Fibroblast of pulmonary artery (primary cell): ENCODE measurements at regions not wholly inside any gene's neighbourhood (a gene's known extent, or its start where the extent isn't known, plus 50 kb on each side); places are given as distances from the start of the nearest gene placed in this dataset.
"Not testable (repeated sequence)": the region's sequence is repeated elsewhere in the genome, so short reads cannot be mapped to it uniquely, and the experiment has no call there.

Source experiments
- DNase-seq: peaks from one replicate; pipeline ENCODE4 v3.0.0-alpha.2; 2010; ENCODE audit warnings: low read depth
- H3K4me3 ChIP-seq: replicated peaks from 2 replicates; pipeline ENCODE4 v1.5.1; 2011; ENCODE audit warnings: low read depth, mild to moderate bottlenecking, control low read depth, low read length, moderate library complexity
- TF ChIP-seq, protein P1 (sequence below): IDR thresholded peaks from 2 replicates; pipeline ENCODE4 v1.5.1; 2011; ENCODE audit warnings: mild to moderate bottlenecking, control low read depth, low read length, inconsistent platforms; ENCODE audit errors: missing control alignments

DNA sequence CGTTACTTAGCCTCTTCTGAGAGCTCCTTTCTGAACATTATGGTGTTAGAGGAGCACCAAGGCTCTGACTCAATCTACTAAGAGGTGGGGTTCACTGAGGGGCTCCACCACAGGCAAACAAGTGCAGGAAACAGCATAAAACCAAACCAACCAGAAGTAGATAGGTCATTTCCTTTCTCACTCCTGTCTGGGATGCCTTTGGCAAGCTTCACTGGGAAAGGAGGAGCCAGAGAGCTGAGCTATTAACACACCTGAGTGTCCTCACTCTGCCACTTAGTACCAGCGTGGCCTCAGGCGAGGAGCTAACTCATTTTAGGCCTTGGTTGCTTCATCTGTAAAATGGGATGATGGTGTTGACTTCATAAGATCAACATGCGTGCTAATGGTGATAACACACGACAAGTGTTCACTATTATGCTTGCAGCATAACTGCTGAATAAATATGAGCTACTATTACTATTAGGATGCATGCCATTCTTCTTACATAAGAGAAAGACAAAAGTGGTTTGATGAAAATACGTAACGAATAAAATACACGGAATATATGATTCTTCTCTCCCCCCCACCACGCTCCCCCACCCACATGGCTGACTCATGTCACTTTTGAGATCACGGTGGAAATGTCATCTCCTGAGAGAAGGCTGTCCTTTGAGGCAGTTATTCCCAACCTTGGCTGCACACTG is 185.4 kb downstream of the BCAS1 start:
- TF ChIP-seq, protein P1, sequence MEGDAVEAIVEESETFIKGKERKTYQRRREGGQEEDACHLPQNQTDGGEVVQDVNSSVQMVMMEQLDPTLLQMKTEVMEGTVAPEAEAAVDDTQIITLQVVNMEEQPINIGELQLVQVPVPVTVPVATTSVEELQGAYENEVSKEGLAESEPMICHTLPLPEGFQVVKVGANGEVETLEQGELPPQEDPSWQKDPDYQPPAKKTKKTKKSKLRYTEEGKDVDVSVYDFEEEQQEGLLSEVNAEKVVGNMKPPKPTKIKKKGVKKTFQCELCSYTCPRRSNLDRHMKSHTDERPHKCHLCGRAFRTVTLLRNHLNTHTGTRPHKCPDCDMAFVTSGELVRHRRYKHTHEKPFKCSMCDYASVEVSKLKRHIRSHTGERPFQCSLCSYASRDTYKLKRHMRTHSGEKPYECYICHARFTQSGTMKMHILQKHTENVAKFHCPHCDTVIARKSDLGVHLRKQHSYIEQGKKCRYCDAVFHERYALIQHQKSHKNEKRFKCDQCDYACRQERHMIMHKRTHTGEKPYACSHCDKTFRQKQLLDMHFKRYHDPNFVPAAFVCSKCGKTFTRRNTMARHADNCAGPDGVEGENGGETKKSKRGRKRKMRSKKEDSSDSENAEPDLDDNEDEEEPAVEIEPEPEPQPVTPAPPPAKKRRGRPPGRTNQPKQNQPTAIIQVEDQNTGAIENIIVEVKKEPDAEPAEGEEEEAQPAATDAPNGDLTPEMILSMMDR, result no peak
- no peak overlapping the region for H3K4me3 ChIP-seq
- DNase-seq, result no peak

DNA sequence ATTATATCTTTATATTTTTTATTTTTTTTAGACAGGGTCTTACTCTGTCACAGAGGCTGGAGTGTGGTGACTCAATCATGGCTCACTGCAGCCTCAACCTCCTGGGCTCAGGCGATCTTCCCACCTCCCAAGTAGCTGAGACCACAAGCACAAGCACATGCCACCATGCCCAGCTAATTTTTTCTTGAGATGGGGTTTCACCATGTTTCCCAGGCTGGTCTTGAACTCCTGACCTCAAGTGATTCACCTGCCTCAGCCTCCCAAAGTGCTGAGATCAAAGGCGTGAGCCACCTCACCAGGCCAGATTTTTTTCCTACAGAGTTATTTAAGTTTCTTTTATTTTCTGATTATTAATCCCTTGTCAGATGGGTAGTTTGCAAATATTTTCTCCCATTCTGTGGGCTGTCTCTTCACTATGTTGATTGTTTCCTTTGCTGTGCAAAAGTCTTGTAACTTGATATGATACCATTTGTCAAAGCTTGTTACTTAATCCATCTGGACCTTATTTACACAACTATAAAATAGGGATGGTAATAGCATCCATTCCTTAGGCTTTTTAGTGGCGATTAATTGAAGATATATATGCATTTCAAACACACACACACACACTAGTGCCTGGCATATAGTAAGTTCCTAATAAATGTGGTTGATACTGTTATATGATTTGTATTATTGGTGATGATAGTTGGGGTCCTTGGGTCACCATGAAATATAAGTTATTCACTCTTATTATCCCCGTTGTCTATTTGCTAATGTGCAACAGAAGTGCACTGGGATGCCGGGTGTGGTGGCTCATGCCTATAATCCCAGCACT is 187.1 kb downstream of the BCAS1 start:
- TF ChIP-seq, protein P1, result no peak
- H3K4me3 ChIP-seq, result no peak overlapping the region

DNA sequence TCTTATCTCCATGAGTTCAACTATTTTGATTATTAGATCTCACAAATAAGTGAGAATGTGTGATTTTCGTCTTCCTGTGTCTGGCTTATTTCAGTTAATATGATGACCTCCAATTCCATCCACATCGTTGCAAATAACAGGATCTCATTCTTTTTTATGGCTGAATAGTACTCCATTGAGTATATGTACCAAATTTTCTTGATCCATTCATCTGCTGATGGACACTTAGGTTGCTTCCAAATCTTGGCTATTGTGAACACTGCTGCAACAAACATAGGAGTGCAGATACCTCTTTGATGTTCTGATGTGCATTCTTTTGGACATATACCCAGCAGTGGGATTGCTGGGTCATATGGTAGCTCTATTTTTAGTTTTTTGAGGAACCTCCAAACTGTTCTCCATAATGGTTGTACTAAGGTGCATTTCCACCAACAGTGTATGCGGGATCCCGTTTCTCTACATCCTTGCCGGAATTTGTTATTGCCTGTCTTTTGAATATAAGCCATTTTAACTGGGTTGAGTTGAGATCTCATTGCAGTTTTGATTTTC is 187.9 kb downstream of the BCAS1 start:
- H3K4me3 ChIP-seq, DNase-seq: not testable (repeated sequence)

More for the DNA sequence above, 187.1 kb downstream of the BCAS1 start:
- DNase-seq, result no peak

DNA sequence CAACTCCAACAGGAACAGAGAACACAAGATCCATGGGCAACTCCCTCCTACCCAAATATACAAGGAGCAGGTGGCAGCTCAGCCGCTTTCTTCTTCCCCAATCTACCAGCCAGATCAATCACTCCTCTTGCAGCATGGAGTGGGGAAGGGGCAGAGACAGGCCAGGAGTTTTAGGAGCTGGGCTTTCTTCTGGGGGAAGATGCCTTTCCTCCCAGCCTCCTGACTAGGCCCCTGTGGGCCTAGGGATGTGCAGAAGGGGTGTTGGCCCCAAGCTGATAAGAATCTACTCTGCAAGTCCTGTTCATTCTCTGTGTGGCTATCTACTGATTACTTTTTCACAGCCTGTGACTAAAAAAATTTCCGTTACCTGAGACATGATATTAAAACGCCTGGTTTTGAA is 189.0 kb downstream of the BCAS1 start:
- TF ChIP-seq, protein P1, result no peak
- DNase-seq, result no peak
- no peak overlapping the region for H3K4me3 ChIP-seq

DNA sequence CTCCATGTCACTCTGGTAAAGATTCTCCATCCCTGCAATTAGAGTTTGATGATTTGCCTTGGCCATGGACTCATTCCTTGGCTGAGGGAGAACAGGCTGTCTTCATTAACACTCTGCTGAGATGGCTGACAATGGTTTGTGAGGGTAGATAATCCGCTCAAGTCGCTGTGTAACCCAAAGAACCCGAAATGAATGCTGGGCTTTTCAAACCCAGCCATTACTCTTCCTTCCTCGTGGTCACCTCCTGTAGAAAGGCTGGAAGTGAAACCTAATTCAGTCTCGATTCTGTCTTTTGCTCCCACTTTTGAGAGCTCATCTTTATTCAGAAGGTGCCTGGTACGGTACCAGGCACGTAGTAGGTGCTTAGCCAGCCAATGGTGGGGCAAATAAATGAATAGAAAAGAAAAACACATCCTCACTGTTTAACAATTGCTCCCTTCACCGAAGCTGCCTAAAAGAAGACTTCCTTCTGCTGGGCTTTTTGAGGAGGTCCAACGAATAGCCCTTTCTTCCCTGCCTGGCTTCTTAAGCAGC is 190.2 kb downstream of the BCAS1 start:
- no peak for DNase-seq
- no peak overlapping the region for H3K4me3 ChIP-seq
- TF ChIP-seq, protein P1, result no peak

DNA sequence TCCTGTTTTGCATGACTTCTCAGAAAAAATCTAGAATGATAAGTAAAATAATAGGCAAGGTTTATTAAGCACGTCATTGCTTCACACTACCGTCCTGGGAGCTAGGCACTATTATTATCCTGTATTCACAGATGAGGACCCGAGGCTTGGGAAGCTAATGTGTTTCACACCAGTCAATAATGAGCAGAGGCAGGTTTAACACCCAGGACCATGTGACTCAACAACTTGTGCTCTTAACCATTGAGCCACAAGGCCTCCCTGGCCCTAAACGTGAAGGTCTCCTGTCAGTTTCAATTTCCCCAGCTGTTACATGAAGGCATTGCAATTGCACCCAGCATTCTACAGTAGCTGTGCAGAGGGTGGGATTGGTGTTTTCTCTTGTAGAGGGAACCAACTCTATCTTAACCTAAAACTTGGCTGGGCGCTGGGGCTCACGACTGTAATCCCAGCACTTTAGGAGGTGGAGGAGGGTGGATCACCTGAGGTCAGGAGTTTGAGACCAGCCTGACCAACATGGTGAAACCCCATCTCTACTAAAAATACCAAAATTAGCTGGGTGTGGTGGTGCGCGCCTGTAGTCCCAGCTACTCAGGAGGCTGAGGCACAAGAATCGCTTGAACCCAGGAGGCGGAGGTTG is 191.2 kb downstream of the BCAS1 start:
- TF ChIP-seq, protein P1, result no peak
- DNase-seq, result no peak

More for the DNA sequence above, 191.2 kb downstream of the BCAS1 start:
- H3K4me3 ChIP-seq, result no peak overlapping the region
